HPDE6-E6E7 (cell line): ENCODE measurements at regions not wholly inside any gene's neighbourhood (a gene's known extent, or its start where the extent isn't known, plus 50 kb on each side); places are given as distances from the start of the nearest gene placed in this dataset.
A peak's percentile ranks its signal among the peaks of the same experiment; 100 is the strongest.
"Not testable (repeated sequence)": the region's sequence is repeated elsewhere in the genome, so short reads cannot be mapped to it uniquely, and the experiment has no call there.

Source experiments
- DNase-seq: peaks from one replicate; pipeline ENCODE4 v3.0.0; 2011; ENCODE audit warnings: missing footprints; ENCODE audit errors: extremely low spot score

DNA sequence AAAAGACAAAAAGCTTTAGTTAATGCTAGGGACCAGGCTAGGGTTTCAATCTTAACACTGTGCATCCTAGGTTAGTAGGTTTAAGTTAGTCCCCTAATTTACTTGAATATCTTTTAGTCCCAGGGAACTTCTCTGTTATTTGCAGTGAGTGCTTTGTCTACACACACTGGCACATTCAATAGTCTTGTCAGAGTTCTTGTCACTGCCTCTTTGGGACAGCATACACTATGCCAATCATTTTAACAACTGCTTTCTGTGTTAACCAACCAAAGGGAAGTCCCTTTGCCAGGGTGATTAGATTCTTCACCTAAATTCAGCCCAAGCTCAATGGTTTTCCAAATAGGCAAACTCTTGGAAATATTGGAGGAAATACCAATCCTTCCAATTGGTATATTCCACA is 221.8 kb upstream of the IGFBP7 start:
- DNase-seq = no peak

GRCh38 chr4:57329279-57329678 is 219.1 kb upstream of the IGFBP7 start:
- no peak for DNase-seq

GRCh38 chr4:57324673-57325307 is 214.6 kb upstream of the IGFBP7 start:
- DNase-seq = no peak

DNA sequence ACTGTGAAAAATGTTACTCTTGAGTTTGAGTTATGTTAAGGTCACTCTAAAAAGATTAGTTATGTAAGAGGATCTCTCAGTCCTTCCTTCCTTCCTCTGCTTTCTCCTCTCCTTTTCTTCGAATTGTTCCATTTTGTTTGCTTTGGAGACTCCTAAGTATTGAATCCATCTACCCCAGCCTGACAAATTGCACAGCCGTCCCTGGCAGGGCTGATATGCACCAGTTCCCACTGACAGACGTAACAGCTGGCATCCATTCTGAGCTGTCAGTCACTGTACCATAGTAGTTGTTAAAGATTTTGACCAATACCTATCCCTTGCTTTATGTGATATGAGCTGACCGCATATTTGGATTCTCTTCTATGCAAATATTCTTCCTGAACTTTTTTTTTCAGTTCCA is 210.7 kb upstream of the IGFBP7 start:
- no peak for DNase-seq

DNA sequence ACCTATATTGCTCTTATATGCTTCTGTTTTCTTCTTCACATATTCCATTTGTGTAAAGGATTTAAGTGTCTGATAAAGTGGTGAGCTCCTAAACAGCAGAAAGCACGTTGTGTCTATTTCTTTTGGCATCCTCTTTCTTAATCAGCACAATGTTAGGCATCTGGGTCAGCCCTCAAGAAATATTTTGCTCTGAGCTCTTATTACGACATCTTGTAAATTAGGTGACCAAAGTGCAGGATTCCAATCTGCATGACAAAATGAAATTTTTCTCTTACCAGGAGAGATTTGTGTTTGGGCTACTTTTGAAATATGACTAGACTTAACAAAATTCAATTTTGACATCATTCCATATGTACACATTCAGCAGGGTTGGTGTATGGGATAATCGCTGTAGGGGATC is 210.0 kb upstream of the IGFBP7 start:
- no peak for DNase-seq

GRCh38 chr4:57318703-57319102 is 208.5 kb upstream of the IGFBP7 start:
- no peak for DNase-seq

DNA sequence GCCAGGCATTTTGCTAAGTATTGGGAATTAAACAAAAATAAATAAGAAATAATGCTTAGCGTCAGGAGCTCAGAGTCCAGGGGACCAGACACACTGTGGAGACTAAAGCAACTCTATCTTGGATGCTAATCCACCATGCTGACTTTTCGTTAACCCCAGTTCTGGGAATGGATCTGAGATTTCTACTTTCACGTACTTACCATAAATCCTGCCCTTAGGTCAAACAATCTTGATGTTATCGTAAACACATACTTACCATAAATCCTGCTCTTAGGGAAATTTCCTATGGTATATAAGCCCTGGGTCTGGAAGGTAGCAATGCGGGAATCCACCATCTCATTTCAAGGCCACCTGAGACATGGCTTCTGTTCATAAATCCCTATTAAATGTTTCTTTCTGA is 204.5 kb upstream of the IGFBP7 start:
- no peak for DNase-seq

GRCh38 chr4:57312296-57312695 is 202.1 kb upstream of the IGFBP7 start:
- DNase-seq = no peak

DNA sequence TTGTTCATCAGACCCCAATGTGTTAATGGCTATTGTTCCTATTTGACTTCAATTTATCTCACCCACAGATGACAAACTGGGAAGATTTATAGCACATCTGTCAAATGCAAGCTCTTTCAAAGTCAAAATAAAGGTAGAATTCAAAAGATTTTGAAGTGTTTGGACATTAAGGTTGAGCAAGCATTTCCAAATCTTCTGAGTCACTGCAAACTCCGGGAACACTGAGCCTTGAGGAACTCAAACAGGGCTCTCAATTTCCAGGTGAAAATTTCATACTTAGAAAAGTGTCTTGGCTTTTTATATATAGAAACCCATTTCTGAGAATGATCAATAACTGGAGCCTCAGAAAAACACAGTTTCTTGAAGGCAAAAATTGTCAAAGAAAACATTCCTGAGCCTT is 199.5 kb upstream of the IGFBP7 start:
- no peak for DNase-seq

GRCh38 chr4:57308301-57308700 is 198.1 kb upstream of the IGFBP7 start:
- no peak for DNase-seq

GRCh38 chr4:57305836-57306235 is 195.7 kb upstream of the IGFBP7 start:
- DNase-seq = no peak

GRCh38 chr4:57303012-57303751 is 193.0 kb upstream of the IGFBP7 start:
- no peak for DNase-seq

GRCh38 chr4:57300300-57300699 is 190.1 kb upstream of the IGFBP7 start:
- DNase-seq = not testable (repeated sequence)

DNA sequence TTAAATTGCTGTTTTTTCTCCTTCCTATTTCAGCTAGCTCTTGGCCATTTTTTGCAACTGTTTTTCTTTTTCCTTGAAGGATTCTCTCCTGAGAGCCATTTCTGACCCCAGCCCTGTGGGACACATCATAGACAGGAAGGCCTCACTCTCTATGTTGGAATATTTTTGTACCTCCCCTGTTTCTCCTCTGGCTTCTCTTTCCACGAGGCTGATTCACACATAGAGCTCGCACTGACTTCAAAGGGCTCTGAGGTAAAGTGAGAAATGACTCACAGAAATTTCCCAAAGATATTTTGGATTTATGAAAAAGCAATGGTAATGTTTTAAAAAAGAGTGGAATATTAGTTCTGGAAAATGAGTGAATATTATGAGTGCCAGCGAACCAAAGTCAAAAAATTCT is 181.7 kb upstream of the IGFBP7 start:
- DNase-seq = peak; percentile 16

DNA sequence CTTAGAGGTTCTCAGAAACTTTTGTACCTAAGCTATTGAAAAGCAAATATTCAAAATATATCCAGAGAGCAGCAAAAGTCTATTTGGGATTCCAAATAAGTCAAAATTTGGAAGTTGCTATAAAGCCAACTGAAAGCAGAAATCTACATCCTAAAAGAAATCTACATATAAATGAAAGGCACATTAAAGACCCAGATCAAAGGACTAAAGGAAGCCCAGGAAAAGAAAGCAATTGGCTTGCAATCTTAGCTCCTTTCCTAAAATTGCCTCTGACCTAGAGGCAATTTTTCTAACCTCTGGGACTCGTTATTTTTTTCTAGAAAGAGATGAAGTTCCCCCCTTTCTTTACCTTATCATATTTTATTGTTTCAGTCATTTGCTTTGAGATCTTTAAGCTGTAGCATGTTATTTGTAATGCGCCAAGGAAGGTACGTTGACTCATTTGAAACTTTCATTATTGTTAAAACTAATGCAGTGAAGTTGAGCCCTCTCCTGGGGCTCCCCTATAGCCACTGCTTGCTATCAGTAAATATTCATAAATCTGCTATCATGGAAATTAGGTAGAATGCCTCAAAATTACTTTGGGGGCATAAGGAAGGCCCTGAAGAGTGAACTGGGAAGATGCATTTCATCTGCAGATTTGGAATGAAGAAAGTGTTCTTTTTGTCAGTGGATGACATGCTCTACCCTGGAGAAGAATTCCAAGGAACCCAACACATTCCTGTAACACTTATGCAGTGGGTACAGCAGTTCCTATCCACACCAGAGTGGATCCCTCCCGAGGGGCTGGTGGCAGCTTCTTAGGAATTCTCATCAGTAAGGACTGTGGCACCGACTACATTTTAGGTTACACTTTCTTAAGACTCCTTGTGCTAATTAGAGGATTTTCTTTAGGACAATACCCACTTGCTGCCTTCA is 177.8 kb upstream of the IGFBP7 start:
- DNase-seq = no peak

DNA sequence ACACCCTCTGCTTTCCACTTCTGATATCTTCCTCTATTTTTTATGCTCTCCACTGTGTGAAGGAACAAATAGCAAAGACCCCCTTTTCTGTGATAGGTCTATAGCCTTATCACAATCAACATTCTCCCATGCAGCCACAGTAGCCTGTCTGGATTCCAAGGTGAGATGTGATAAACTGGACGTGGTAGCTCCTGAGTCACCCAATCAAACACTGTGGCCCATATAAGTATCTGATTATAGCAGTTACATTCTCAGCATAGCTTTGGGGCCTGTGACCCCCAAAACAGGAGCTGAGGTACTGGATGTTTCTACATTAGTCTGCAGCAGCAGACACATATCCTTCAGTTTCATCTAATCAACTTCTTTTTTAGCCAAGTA is 172.7 kb upstream of the IGFBP7 start:
- no peak for DNase-seq

GRCh38 chr4:57280481-57280880 is 170.3 kb upstream of the IGFBP7 start:
- no peak for DNase-seq

DNA sequence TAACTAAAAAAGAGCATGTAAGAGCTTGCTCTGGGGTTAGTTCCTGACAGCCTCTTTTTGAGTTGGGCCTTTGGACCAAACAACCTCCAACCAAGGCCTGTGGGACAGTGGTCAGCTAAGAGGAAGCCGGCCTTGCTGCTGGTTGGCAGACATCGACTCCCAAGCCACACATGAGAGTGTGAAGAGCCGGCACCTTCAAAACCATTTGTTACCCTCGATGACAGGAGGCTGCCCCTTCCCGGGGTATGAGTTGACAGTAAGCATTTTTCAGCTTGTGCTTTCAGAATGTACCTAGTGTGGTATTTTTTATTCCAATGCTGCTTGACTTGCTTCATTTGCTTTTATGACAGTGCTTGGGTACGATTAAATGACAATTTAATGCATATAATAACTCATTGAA is 168.6 kb upstream of the IGFBP7 start:
- DNase-seq = no peak

DNA sequence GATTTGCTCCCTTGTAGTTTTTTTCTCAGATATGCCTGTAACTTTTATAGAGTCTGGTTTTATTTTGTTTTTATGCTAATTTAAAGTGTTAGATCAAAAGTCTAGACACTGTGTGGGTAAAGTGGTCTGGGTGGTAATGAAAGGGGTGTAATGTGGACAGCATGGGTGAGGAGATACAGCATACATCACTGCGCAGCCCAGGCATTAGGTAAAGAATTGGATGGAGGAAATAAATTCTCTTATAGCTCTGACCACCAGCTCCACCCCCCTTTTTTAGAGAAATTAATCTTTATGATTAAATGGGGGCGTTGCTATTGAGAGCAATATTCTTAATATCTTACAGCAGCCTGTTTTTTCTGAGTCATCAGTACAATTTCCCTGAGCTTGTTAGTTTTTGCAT is 163.9 kb upstream of the IGFBP7 start:
- DNase-seq = no peak

- no peak for DNase-seq
These were observed 160.2 kb upstream of the IGFBP7 start for GRCh38 chr4:57270346-57270745.

GRCh38 chr4:57265831-57266582 is 155.8 kb upstream of the IGFBP7 start:
- DNase-seq = no peak

DNA sequence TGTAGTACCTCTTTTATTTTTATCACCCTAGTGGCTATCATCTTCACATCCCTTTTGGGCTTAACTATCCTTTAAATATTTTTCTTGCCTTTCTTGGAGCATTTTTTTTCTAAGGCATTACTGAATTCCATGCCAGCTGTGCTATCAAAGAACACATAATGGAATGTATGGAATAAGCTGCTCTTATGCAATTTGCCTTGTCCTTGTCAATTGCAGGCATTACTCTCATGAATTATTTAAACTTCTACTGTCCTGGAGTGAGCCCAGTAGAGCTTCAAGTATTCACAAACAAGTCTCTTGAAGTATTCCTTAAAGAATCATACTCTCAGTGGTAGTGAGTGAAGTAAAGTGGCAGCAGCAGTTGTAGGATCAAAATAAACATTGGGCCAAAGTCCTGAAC is 144.6 kb upstream of the IGFBP7 start:
- no peak for DNase-seq
